CD4-positive, CD25-positive, alpha-beta regulatory T cell (primary cell): ENCODE measurements at regions not wholly inside any gene's neighbourhood (a gene's known extent, or its start where the extent isn't known, plus 50 kb on each side); places are given as distances from the start of the nearest gene placed in this dataset.

Experiments used
- ATAC-seq, 2 donors: fragments of 150-1000 bp; cut with Tn5 transposase; one replicate each; pipeline ENCODE4 v1.10.0; 2021; ENCODE audit warnings: low read depth in 2 of 2, moderate number of reproducible peaks in 2 of 2, moderate library complexity in 1 of 2
- DNase-seq, 3 donors: peaks; one replicate each; pipeline versions ENCODE4 v3.0.0 to v3.0.0-alpha.2; 2012 to 2022; ENCODE audit warnings: mixed read lengths in 1 of 3
- H3K27ac ChIP-seq: one replicate; pipeline ENCODE4 v1.7.0; 2013; ENCODE audit warnings: mild to moderate bottlenecking, low read length; ENCODE audit not compliant: insufficient read depth, poor library complexity, severe bottlenecking
- H3K27me3 ChIP-seq: one replicate; pipeline ENCODE4 v1.7.0; 2013; ENCODE audit warnings: low read length; ENCODE audit not compliant: control insufficient read depth, insufficient read depth
- H3K36me3 ChIP-seq: one replicate; pipeline ENCODE4 v1.7.0; 2013; ENCODE audit warnings: mild to moderate bottlenecking, low read length, moderate library complexity; ENCODE audit not compliant: control insufficient read depth, insufficient read depth
- H3K4me1 ChIP-seq: 2 replicates; pipeline ENCODE4 v1.7.0; 2013; ENCODE audit warnings: mild to moderate bottlenecking, low read length; ENCODE audit not compliant: insufficient read depth, control insufficient read depth, poor library complexity, severe bottlenecking
- H3K4me3 ChIP-seq: one replicate; pipeline ENCODE4 v1.7.0; 2013; ENCODE audit warnings: low read depth, mild to moderate bottlenecking, low read length, moderate library complexity
- H3K9me3 ChIP-seq, 2 experiments: 1 replicate in 1 of 2; 2 replicates in 1 of 2; pipeline ENCODE4 v1.7.0; 2013; ENCODE audit warnings: low read length in 2 of 2, mild to moderate bottlenecking in 1 of 2, moderate library complexity in 1 of 2; ENCODE audit not compliant: control insufficient read depth in 2 of 2
- H3K27ac Mint-ChIP-seq, 3 donors: one replicate each; pipeline ENCODE4 v1.8.0; 2020 to 2022; ENCODE audit warnings: mild to moderate bottlenecking in 3 of 3, mixed read lengths in 3 of 3, moderate library complexity in 2 of 3
- H3K27me3 Mint-ChIP-seq: one replicate; pipeline ENCODE4 v1.8.0; 2022; ENCODE audit warnings: mild to moderate bottlenecking, mixed read lengths
- H3K36me3 Mint-ChIP-seq: one replicate; pipeline ENCODE4 v1.8.0; 2020; ENCODE audit warnings: mixed read lengths
- H3K4me1 Mint-ChIP-seq, 4 donors: one replicate each; pipeline ENCODE4 v1.8.0; 2020 to 2022; ENCODE audit warnings: mixed read lengths in 4 of 4, mild to moderate bottlenecking in 1 of 4
- H3K4me3 Mint-ChIP-seq, 4 donors: one replicate each; pipeline ENCODE4 v1.8.0; 2020 to 2022; ENCODE audit warnings: mild to moderate bottlenecking in 4 of 4, mixed read lengths in 4 of 4, moderate library complexity in 3 of 4
- H3K9me3 Mint-ChIP-seq, 7 donors: one replicate each; pipeline ENCODE4 v1.8.0; 2020 to 2022; ENCODE audit warnings: mixed read lengths in 7 of 7, mild to moderate bottlenecking in 3 of 7, moderate library complexity in 2 of 7

DNA sequence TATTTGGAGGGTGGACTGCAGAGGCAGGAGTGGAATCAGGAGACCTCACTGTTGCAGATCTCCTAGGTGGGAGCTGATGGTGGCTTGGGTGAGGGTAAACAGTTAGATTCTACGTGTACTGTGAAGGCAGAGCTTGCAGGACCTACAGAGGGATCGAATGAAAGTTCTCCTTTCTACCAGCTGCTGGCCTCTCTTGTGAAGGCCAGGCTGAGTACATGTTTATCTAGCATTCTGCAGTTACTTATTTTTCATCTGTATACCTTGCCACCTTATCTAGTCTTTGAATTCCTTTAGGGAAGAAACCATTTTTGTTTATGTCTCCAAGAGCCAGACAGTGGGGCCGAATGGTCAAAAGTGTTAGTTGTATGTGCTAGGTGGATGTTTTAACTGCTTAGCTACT lies 57.6 kb downstream of the PTTG1 start:
- peak overlapping the region; percentile 99 to 100 (median 99) for H3K27ac Mint-ChIP-seq
- Histone ChIP-seq H3K9me3 (no peaks in the 10 kb centered on the region), H3K4me3 (peak overlapping the region; percentile 99), H3K36me3 (peaks cover 5% of the 10 kb centered on the region), H3K27ac (peak overlapping the region; percentile 95), H3K27me3 (no peaks in the 10 kb centered on the region), H3K4me1 (peaks cover 98% of the 10 kb centered on the region)
- no peaks in the 10 kb centered on the region for H3K27me3 Mint-ChIP-seq
- H3K4me3 Mint-ChIP-seq: peak overlapping the region; percentile 86 to 100 (median 91)
- ATAC-seq (no peak), DNase-seq (no peak)
- H3K9me3 Mint-ChIP-seq: no peaks in the 10 kb centered on the region
- H3K4me1 Mint-ChIP-seq: peaks cover 44 to 94% (median 65%) of the 10 kb centered on the region in 4 donors
- H3K36me3 Mint-ChIP-seq: peaks cover 37% of the 10 kb centered on the region

GRCh38 chr5:160479926-160480325 lies 58.3 kb downstream of the PTTG1 start:
- peak overlapping the region; percentile 95 for H3K27ac ChIP-seq
- Mint-ChIP-seq H3K36me3 (peaks cover 40% of the 10 kb centered on the region), H3K27ac (peak overlapping the region; percentile 99 to 100 (median 99)), H3K4me1 (peaks cover 39 to 95% (median 66%) of the 10 kb centered on the region in 4 donors), H3K4me3 (peak overlapping the region; percentile 86 to 100 (median 91)), H3K9me3 (no peaks in the 10 kb centered on the region), H3K27me3 (no peaks in the 10 kb centered on the region)
- DNase-seq (no peak), ATAC-seq (peak; percentile 38 to 54)
- peaks cover 98% of the 10 kb centered on the region for H3K4me1 ChIP-seq
- peak overlapping the region; percentile 99 for H3K4me3 ChIP-seq
- no peaks in the 10 kb centered on the region for H3K27me3 ChIP-seq
- H3K36me3 ChIP-seq: peaks cover 9% of the 10 kb centered on the region
- H3K9me3 ChIP-seq: no peaks in the 10 kb centered on the region

DNA sequence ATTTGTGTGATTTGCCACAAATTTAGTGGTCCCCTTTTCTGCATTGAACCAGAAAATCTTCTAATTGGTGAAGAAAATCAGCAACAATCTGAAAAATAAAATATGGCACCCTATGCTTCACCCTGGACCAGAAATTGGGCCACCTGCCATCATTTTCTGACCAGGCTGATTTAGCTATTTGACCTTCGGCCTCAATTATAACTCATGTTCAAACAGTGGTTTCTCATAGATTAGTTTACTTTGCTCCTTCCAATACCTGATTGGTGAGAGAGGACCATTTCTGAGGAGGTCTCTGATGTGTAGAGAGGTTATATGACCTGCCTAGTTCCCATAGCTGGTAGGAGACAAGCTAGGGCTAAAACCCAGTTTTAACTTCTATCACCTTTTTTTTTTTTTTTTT lies 59.0 kb downstream of the PTTG1 start:
- H3K4me3 Mint-ChIP-seq: peak overlapping the region; percentile 86 to 100 (median 91)
- Histone ChIP-seq H3K9me3 (no peaks in the 10 kb centered on the region), H3K4me3 (peak overlapping the region; percentile 99), H3K27ac (peak overlapping the region; percentile 95), H3K4me1 (peaks cover 98% of the 10 kb centered on the region), H3K36me3 (peaks cover 16% of the 10 kb centered on the region), H3K27me3 (no peaks in the 10 kb centered on the region)
- DNase-seq: no peak
- no peak for ATAC-seq
- H3K4me1 Mint-ChIP-seq: peaks cover 40 to 96% (median 69%) of the 10 kb centered on the region in 4 donors
- no peaks in the 10 kb centered on the region for H3K9me3 Mint-ChIP-seq
- H3K36me3 Mint-ChIP-seq: peaks cover 40% of the 10 kb centered on the region
- H3K27ac Mint-ChIP-seq: peak overlapping the region; percentile 99 to 100 (median 99)
- no peaks in the 10 kb centered on the region for H3K27me3 Mint-ChIP-seq

DNA sequence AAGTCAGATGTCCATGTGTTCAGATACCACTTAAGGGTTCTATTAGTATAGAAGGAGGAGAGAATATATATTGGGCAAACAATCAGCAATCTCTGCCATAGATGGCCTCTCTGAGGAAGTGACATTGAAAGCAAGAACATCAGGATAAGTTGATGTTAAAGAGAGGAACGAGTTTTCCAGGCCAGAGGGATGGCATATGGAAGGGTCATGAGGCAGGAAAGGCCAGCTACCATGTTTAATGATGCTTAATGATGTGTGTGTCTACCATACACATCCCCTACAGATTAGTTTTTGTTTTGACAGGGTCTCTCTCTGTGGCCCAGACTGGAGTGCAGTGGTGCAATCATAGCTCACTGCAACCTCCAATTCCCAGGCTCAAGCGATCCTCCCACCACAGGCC lies 63.0 kb downstream of the PTTG1 start:
- peaks cover 21% of the 10 kb centered on the region for H3K36me3 ChIP-seq
- no peaks in the 10 kb centered on the region for H3K9me3 ChIP-seq
- H3K9me3 Mint-ChIP-seq: no peaks in the 10 kb centered on the region
- no peaks in the 10 kb centered on the region for H3K27me3 Mint-ChIP-seq
- H3K4me3 Mint-ChIP-seq: peak overlapping the region; percentile 73 to 83 (median 76)
- H3K4me3 ChIP-seq: peak overlapping the region; percentile 56
- H3K27me3 ChIP-seq: no peaks in the 10 kb centered on the region
- peak overlapping the region; percentile 97 to 100 (median 98) for H3K27ac Mint-ChIP-seq
- H3K4me1 ChIP-seq: peaks cover 98% of the 10 kb centered on the region
- peaks cover 36 to 98% (median 71%) of the 10 kb centered on the region in 4 donors for H3K4me1 Mint-ChIP-seq
- ATAC-seq (no peak), DNase-seq (no peak)
- peaks cover 29% of the 10 kb centered on the region for H3K36me3 Mint-ChIP-seq
- peak overlapping the region; percentile 88 for H3K27ac ChIP-seq

- Mint-ChIP-seq H3K4me3 (peak overlapping the region; percentile 73 to 83 (median 76)), H3K27ac (peak overlapping the region; percentile 97 to 100 (median 98))
Measured at GRCh38 chr5:160485364-160485969, 63.8 kb downstream of the PTTG1 start.

DNA sequence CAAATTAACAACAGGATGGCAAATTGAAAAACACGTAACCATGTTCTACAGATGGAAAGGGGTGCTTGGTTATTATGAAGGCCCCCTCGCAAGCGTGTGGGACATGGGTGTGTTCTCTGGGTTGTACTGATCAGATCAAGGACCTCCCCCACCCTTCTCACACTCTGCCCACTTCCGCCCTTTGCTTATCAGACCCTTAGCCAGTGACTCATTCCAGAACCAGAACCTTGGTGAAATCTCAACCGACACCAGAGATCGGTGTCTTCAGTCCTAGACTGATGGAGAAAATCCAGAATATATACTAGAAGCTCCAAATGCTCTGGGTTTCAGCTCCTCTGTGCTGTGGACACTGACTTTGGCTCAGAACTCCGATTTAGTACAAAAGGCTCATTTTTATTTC lies 64.9 kb downstream of the PTTG1 start:
- peak; percentile 70 to 96 (median 78) for DNase-seq
- no peaks in the 10 kb centered on the region for H3K9me3 ChIP-seq
- Mint-ChIP-seq H3K27ac (peak overlapping the region; percentile 97 to 100 (median 98)), H3K9me3 (no peaks in the 10 kb centered on the region), H3K27me3 (no peaks in the 10 kb centered on the region), H3K36me3 (peaks cover 33% of the 10 kb centered on the region), H3K4me3 (peak overlapping the region; percentile 73 to 83 (median 76)), H3K4me1 (peaks cover 34 to 93% (median 74%) of the 10 kb centered on the region in 4 donors)
- peaks cover 21% of the 10 kb centered on the region for H3K36me3 ChIP-seq
- H3K4me3 ChIP-seq: peak overlapping the region; percentile 56
- H3K27ac ChIP-seq: peak overlapping the region; percentile 88
- no peaks in the 10 kb centered on the region for H3K27me3 ChIP-seq
- H3K4me1 ChIP-seq: peaks cover 91% of the 10 kb centered on the region
- ATAC-seq: peak; percentile 97

More at GRCh38 chr5:160485364-160485969, 63.8 kb downstream of the PTTG1 start:
- Histone ChIP-seq H3K9me3 (no peaks in the 10 kb centered on the region), H3K27me3 (no peaks in the 10 kb centered on the region), H3K27ac (peak overlapping the region; percentile 88), H3K4me3 (peak overlapping the region; percentile 56), H3K36me3 (peaks cover 21% of the 10 kb centered on the region), H3K4me1 (peaks cover 95% of the 10 kb centered on the region)
- ATAC-seq (no peak), DNase-seq (no peak)
- Mint-ChIP-seq H3K4me1 (peaks cover 31 to 95% (median 67%) of the 10 kb centered on the region in 4 donors), H3K36me3 (peaks cover 25% of the 10 kb centered on the region), H3K9me3 (no peaks in the 10 kb centered on the region), H3K27me3 (no peaks in the 10 kb centered on the region)

DNA sequence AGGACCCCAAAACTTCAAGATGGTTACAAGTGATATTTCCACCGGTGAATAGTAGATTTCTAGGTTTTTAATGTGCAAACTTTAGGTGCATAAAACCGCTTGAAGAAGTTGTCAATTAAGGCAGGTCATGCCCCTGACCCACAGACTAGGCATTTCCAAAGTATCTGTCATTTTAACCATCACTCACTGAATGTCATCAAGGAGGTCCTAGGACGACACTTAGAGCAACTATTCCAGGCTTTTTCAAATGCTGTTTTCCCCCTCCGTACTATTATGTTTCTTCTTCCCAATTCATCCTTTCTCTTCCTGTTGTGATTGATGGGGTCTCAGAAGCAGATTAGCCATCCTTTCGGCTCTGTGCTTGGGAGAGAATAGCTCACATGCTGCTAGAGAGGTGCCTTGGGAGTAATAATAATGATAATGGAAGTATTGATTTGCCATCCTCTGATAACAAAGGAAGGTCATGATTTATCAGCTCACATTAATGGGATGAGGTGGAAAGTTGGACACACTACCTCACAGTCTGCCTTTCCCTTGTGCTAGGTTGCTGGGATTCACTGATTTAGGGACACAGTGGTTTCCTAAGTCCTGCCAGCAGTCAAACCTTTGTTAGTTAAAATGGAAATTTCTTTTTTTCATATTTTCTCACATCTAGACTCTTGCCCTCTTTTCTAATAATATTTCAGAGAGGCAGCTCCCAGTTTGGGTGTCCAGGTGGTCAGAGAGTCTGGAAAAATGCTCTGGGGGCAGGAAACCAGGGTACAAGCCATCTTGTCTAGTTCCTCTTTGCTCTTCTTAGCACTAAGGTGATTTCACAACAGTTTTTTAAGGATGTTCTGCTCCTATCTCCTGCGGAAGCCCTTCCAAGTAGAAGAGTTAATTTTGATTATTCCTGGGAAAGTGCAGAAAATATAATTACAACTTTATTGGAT lies 67.0 kb downstream of the PTTG1 start:
- H3K4me1 Mint-ChIP-seq: peaks cover 25 to 89% (median 65%) of the 10 kb centered on the region in 4 donors
- peak overlapping the region; percentile 97 to 100 (median 98) for H3K27ac Mint-ChIP-seq
- Histone ChIP-seq H3K9me3 (no peaks in the 10 kb centered on the region), H3K27ac (peak overlapping the region; percentile 88), H3K36me3 (peaks cover 20% of the 10 kb centered on the region), H3K27me3 (no peaks in the 10 kb centered on the region), H3K4me1 (peaks cover 75% of the 10 kb centered on the region), H3K4me3 (peak overlapping the region; percentile 11)
- H3K36me3 Mint-ChIP-seq: peaks cover 36% of the 10 kb centered on the region
- H3K27me3 Mint-ChIP-seq: no peaks in the 10 kb centered on the region
- peak overlapping the region in 1 of 4 donors; percentile 18 for H3K4me3 Mint-ChIP-seq
- no peak for ATAC-seq
- H3K9me3 Mint-ChIP-seq: no peaks in the 10 kb centered on the region
- no peak for DNase-seq
